GM18505 (cell line): ENCODE measurements at regions not wholly inside any gene's neighbourhood (a gene's known extent, or its start where the extent isn't known, plus 50 kb on each side); places are given as distances from the start of the nearest gene placed in this dataset.

Experiments used
- ATAC-seq: cut with Tn5 transposase; IDR thresholded peaks from one replicate; pipeline ENCODE4 v1.9.1; 2021; ENCODE audit not compliant: unreplicated experiment
- POLR2A ChIP-seq: IDR thresholded peaks from 4 replicates; pipeline ENCODE4 v1.6.1; 2011; ENCODE audit warnings: borderline replicate concordance; ENCODE audit not compliant: insufficient read depth, insufficient read length; ENCODE audit errors: extremely low read depth

DNA sequence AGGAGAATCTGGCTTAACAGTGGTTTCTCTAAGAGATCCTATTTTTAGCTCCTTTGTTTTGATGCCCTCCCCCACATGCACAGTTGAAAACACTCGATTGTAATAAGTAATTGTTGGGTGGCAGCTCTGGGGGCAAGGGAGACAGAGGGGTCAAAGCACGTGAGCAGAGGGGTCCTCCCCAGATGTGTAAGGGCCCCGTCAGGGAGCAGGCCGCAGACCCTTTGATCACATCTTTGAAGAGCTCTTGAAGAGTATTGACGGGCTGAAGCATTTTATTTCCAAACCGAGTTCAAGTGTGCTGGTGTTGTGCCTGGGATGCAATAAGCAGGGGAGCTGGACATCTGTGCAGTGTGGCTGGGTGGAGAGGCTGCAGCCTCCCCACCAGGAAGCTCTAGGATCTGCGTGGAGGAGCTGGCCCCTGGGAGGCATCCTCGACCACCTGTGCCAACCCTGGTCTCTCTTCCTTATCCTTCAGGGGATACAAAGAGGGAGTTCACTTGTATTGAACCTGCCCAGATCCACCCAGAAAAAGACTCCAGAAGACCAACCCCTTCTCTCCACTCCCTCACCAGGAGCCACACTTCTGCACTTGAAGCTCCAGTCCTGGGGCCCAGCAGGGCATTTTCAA, 473.0 kb upstream of the MGMT start:
- no peak for TF ChIP-seq POLR2A
- no peak for ATAC-seq

DNA sequence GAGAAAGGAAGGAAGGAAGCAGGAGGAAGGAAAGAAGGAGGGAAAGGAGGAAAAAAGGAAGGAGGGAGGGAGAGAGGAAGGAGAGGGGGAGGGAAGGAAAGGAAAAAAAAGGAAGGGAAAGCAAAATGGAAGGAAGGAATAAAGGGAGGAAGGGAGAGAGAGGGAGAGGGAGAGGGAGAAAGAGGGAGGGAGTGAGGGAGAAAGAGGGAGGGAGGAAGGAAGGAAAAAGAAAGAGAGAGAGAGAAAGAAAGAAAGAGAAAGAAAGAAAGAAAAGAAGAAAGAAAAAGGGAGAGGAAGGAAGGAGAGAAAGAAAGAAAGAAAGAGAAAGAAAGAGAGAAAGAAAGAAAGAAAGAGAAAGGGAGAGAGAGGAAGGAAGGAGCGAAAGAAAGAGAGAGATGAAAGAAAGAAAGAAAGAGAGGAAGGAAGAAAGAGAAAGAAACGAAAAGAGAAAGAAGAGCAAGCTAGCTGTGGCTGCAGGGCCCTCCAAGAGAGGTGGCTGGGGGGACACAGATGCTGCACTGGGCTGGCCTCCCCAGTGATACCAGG, 472.4 kb upstream of the MGMT start:
- no peak for TF ChIP-seq POLR2A
- ATAC-seq = no peak

DNA sequence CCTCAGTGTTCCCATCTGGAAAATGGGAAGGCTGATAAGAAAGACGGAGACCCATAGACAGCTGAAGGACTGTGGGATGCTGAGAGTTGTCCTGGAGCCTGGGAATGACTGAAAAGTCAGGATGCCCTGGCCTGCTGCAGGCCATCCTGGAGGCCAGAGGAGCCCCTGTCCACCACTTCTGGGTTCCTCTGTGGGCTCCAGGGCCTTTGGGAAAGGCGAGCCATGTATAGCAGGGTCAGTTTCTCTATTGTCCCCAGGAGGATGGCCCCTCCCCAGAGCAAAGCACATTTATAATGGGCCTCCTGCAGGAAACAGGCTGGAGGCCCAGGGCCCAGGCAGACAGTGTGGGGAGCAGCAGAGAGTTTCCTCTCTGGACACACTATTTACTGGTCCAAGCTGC, 471.4 kb upstream of the MGMT start:
- no peak for TF ChIP-seq POLR2A
- ATAC-seq = no peak

DNA sequence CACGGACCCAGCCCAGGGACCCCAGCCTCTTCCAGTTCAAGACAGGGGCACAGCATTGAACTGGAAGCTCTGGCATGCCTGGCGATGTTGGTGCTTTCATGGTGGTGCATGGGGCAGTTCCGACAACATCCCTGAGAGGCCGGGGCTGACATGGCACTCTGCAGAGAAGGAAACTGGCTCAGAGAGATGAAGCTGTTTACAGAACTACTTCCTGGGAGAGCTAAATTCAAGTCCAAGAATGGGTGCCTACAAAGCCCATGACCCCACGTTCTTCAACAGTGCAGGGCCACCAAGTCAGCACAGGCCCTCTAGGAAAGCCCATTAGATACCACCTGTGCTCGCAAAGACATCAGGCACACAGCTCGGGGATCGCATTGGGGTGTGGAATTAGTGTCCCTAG, 470.9 kb upstream of the MGMT start:
- TF ChIP-seq POLR2A = no peak
- ATAC-seq = no peak

DNA sequence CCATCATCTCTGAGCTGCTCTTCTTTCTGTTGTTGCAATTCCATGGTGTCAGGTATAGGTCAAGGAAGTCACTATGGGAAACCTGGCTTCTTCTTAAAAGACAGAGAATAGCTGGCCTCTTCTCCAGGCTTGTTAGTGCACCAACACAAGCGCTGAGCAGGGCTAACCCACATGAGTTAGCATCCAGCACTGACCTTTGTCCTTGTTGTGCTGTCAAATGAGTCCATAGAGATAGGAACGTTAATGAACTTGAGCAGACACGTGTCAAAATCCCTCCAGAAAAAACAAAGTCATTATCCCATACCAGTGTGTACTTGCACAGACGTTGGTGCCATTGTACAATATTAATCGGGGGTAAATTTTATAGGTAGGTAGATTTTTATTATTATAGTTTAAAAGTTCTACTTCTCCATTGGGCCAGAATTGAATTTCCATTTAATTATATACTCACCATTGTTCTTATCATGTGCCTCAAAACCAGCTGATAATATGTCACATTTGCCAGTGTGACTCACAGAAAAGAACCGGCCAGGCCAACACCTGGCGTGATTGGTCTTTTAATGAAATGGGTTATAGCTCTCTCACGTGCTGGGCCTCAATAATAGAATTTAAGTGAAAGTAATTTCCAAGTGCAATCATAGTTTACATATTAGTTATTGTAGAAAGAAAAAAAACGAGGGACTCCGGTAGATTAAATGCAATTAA, 468.8 kb upstream of the MGMT start:
- no peak for ATAC-seq
- TF ChIP-seq POLR2A = no peak

DNA sequence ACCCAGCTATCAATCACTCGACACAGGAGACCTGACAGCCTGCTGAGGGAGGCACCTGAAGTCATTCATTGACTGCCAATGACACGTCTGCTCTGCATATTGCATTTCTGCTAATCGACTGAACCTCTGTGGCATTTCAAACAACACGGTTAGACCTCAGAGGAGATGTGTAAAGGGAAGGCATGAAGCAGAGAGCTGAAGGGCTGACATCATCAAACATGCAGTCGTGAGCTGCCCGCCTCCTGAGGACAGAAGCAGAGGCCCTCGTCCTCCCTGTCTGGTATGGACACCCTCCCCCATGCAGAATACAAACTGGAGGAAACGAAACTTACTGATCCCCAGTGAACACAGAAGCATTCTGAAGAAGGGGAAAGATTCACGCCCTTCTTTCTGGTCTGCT, 462.6 kb upstream of the MGMT start:
- ATAC-seq = no peak
- no peak for TF ChIP-seq POLR2A

DNA sequence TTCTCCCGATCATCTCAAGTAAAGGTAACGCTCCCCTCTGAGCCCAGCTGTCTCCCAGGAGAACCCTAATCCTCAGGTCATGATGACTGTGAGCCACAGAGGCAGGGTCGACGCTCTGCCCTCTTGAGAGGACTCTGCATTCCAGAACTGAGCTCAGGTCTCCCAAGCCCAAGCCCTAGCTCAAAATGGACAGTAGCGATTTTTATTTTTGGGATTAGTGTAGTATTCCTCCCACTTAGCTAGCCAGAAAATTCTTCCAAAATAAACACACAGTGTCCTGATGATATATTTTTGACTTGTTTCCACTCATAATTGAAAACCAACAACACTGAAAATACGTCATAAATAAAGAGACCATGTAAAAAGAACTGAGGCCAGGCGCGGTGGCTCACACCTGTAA, 462.0 kb upstream of the MGMT start:
- TF ChIP-seq POLR2A = no peak
- ATAC-seq = no peak

DNA sequence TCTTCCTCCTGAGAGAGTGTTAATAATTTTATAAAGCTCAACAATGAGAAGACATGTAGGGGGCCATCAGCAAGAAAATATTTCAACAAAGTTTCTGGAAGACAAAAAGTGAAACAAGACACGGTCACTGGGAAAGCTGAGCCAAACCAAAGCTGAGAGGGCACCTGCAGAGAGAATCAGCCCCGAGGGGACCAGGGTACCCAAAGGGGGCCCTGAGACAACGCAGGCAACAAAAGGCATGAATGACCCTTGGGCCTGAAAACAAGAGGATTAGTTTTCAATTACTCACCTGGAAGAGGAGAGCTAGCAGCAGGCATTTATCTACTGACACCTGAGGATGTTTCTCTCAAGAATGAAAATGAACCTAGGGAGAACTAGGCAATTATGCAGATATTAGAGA, 461.2 kb upstream of the MGMT start:
- TF ChIP-seq POLR2A = no peak
- ATAC-seq = no peak

DNA sequence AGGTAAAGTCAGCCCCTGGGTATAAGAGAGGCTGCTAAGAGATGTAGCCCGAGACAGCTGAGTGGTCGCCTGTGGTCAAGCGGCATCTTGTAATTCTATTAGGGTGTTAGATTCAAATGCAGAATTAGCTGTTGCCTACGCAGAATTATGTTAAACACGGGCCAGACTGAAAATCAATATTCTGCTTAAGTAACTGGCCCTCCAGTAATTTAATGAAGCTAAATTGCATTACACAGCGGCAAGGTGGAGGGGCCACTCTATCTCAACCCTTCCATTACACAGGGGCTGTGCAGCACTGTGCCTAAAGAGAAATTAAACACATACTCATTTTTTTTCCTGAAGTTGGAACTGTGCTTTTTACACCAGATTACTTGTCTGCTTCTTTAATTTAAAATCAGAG, 448.5 kb upstream of the MGMT start:
- no peak for ATAC-seq
- no peak for TF ChIP-seq POLR2A

DNA sequence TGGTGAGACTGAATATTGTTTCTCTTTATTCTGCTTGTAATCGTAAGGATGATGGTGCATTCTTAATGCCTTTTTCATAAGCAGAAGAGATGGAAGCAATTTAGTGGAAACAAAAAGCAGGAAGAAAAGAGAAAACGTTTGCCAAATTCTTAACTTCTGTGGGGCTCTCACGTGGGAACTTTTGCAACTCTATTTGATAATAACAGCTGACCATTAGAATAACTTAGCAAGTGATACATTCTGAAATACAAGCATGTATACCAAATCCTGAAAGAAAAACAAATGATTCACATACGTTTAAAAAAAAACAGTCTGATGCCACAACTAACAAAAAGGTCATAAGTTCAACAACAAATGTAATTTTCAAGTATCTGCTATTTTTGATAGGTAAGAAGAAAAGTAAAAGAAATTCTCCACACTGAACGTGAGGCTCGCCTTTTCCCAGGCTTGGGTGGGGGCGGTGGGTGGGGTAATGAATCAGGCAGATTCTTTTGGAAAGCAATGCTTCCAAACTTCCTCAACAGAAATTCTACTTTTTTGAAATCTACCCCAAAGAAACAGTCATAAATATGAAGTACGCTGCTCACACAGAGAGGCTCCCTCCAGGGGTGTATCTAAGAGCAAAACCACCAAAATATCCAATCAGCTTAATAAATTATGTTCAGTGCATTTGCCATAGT, 446.2 kb upstream of the MGMT start:
- no peak for TF ChIP-seq POLR2A
- no peak for ATAC-seq

DNA sequence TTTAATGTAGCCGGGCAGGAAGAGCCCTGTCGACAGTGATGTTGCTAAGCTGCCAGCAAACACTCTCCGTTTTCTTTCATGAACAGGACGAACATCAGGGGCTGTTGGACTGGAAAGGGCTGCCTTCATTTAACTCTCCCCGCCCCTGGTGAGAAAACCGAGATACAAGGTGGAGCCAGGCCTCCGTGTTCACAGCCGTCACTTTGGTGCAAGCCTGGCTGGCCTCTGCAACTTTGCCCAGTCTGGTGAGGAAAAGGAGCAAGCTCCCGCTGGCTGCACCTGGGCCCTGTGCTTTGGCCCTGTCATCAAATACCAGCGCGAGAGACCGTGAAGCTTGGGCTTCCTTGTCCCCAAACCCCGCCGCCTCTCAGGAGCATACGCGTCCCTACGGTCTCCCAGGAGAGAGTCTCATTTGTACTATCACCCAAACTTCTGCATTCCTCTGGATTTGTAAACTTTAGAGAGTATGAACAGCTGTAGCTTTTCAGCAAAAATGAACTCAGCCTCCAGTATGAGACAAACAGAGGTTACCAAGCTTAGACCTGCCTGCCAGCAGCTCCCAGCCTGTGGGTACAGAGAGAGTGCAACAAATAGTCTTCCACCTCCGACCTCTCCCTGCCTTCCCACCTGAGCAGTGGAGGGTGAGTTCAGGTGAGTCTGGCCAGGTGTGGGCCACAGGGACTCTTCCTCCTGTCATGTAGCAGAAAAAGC, 445.3 kb upstream of the MGMT start:
- TF ChIP-seq POLR2A = no peak
- no peak for ATAC-seq

DNA sequence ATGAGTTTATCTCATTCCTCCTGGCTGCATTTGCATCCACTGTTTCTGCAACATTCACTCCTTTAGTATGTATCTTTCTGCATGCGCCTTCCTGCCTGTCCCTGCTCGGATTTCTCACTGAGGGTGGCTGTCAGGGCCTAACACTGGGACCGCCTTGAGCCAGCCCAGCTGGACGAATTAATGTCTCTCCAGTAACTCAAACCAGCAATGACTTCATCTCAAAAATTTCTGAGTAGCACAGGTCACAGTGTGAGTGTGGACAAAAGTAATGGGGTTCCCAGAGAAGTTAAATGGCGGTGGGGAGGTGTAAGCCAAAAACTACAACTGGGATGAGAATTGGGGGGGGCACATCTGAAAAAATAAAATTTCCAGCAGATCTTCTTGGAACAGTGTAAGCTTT, 444.0 kb upstream of the MGMT start:
- ATAC-seq = no peak
- TF ChIP-seq POLR2A = no peak

DNA sequence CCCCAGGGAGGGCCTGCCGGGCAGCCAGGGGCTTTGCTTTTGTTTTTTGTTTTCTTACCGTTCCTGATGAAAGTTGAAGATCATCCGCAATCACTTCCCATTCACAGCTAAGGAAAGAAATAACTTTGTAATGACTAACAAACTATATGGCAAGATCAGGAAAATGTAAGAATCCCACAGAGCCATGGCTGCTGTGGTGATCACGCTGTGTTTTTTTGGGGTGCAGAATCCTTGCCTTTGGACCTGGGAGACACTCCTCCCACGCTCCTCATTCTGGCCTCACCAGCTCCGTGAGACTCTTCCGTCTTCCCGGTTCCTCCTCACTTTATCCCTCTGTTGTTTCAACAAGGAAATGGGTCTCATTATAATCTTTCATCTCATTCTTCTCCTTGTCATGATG, 443.0 kb upstream of the MGMT start:
- TF ChIP-seq POLR2A = no peak
- ATAC-seq = no peak
